AG10803 (cell line): ENCODE measurements at regions not wholly inside any gene's neighbourhood (a gene's known extent, or its start where the extent isn't known, plus 50 kb on each side); places are given as distances from the start of the nearest gene placed in this dataset.
"Not testable (repeated sequence)": the region's sequence is repeated elsewhere in the genome, so short reads cannot be mapped to it uniquely, and the experiment has no call there.

Source experiments
- DNase-seq: peaks from one replicate; pipeline ENCODE4 v3.0.0; 2010; ENCODE audit warnings: low read depth
- H3K4me3 ChIP-seq: 2 replicates; pipeline ENCODE4 v1.5.1; 2011; ENCODE audit warnings: mild to moderate bottlenecking, low read length, control low read depth
- TF ChIP-seq, protein P1 (sequence below): conservative IDR thresholded peaks from 2 replicates; pipeline ENCODE4 v1.5.1; 2011; ENCODE audit warnings: mild to moderate bottlenecking, low read length, control low read depth, inconsistent platforms

DNA sequence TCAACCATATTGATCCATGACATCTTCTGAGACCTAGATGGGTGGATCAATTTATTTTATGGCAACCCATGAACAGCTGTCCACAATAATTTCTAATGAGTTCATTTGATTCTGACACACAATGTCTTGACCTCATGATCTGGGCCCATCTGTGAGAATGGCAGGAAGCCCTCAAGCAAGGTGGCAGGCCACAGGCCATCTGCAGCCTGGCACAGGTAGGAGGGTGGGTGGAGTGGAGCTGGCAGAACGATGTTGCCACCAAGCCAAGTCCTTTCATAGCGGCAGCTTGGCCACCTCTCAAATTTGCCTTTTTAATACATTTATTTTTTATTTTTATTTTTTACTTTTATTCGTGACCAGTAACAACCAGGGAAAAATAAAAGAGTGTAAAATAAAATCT, 1181.6 kb upstream of the SORCS1 start:
- H3K4me3 ChIP-seq, result no peak overlapping the region
- DNase-seq, result no peak
- TF ChIP-seq, protein P1, sequence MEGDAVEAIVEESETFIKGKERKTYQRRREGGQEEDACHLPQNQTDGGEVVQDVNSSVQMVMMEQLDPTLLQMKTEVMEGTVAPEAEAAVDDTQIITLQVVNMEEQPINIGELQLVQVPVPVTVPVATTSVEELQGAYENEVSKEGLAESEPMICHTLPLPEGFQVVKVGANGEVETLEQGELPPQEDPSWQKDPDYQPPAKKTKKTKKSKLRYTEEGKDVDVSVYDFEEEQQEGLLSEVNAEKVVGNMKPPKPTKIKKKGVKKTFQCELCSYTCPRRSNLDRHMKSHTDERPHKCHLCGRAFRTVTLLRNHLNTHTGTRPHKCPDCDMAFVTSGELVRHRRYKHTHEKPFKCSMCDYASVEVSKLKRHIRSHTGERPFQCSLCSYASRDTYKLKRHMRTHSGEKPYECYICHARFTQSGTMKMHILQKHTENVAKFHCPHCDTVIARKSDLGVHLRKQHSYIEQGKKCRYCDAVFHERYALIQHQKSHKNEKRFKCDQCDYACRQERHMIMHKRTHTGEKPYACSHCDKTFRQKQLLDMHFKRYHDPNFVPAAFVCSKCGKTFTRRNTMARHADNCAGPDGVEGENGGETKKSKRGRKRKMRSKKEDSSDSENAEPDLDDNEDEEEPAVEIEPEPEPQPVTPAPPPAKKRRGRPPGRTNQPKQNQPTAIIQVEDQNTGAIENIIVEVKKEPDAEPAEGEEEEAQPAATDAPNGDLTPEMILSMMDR, result no peak

DNA sequence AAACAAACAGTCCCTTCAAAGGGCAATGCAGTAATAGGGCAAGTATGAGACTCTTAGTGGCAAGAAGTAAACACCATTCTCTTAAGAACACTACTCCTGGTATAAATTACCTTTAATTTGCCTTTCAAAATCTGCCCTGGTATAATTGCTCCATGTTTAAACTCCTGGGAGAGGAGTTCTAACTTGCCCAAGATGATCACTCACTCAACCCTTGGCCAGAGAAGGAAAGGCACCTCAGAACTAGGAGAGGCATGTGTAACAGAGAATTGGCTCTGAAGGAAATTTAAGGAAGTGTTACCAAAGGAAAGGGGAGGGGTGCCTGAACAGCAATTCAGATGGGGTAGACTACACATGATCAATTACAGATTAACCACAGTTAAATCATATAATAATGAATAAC, 1173.6 kb upstream of the SORCS1 start:
- TF ChIP-seq, protein P1, result no peak
- no peak for DNase-seq
- no peak overlapping the region for H3K4me3 ChIP-seq

DNA sequence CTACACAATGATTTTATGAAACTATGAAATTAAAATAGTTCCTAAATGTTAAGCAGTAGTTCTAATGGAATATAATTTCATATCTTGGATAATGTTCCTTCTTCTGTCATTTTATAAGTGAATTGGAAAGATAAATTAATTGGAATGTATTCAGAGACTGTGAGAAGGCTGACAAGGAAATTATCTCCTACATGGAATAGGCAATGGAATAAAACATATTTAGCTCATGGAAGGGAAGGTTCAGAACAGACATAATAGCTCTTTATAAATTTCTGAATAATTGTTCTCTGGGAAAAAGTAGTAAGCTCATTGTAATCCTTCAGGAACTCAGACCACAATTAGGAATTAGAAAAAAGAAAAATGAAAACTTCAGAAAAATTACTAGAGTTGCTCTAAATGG, 1172.3 kb upstream of the SORCS1 start:
- no peak for DNase-seq
- H3K4me3 ChIP-seq, result no peak overlapping the region
- TF ChIP-seq, protein P1, result no peak

DNA sequence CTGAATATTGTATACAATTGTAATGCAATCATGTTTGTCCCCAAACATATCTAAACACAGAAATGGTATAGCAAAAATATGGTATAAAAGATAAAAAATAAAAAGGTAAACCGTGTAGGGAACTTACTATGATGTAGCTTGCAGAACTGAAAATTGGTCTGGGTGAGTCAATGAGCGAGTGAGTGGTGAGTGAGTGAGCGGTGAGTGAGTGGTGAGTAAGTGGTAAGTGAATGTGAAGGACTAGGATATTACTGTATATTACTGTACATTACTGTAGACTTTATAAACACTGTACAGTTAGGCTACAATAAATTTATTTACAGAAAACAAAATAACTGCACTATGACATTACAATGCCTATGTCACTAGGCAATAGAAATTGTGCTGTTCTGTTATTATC, 1163.2 kb upstream of the SORCS1 start:
- TF ChIP-seq, protein P1, result no peak
- DNase-seq, result peak; percentile 15
- no peak overlapping the region for H3K4me3 ChIP-seq

DNA sequence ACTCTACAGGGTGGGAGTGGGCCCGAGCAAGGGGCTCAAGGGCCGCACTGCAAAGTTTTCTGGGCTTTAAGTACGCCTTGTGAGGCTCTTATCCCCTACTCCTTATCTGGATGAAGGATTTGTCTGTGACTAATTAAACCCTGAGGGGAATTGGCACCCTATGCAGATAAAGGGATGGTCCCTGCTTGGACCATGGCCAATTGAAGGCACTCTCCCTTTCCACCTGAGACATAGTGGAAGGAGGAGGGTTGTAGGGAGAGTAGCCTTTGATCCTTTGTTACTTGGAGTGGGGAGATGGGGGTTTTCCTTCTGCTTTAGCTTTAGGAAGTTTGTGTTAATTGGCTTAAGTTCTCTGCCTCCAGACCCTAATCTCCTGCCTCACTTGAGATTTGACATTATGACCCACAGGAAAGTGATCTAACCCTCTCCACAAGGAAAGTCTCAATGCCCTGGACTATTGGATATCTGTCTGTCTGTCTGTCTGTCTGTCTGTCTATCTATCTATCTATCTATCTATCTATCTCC, 1158.8 kb upstream of the SORCS1 start:
- TF ChIP-seq, protein P1, result no peak
- no peak for DNase-seq
- H3K4me3 ChIP-seq, result no peak overlapping the region

DNA sequence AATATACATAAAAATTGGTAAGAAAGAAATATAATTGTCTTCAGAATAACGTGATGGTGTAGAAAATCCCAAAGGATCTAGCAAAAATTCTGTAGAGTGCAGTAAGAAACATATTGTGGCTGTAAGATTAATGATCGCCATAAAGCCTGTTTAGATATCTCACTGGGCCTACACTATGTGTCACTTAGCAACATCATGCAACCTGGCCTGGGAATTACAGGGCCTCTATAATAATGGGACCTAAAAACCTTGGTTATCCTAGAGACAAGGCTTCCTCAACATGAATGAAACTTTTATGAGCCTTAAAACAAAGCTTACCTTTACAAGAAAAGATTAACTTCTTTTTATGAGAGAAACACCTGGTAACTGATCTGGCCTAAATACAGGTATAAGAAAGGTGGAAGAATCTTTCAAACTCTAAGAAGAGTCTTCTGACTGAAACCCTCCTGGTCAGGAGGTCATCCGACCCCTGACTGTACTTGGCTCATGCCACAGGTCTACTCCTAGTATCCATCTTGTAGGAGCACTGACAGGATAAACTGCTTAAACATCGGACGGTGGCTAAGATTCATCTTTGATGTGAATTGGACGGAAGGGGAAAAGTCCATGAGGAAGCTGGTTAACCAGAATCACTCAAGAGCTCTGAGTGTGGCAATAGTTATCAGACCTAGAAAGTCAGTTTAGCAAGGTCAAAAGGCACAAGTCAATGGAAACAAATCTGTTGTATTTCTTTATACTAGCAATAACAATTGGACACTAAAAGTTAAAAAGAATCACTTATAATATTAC, 1155.1 kb upstream of the SORCS1 start:
- TF ChIP-seq, protein P1, result no peak
- no peak for DNase-seq
- H3K4me3 ChIP-seq, result no peak overlapping the region

DNA sequence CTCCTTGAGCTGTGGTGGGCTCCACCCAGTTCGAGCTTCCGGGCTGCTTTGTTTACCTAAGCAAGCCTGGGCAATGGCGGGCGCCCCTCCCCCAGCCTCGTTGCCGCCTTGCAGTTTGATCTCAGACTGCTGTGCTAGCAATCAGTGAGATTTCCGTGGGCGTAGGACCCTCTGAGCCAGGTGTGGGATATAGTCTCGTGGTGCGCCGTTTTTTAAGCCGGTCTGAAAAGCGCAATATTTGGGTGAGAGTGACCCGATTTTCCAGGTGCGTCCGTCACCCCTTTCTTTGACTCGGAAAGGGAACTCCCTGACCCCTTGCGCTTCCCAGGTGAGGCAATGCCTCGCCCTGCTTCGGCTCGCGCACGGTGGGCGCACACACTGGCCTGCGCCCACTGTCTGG, 1151.1 kb upstream of the SORCS1 start:
- not testable (repeated sequence) for H3K4me3 ChIP-seq

More for the DNA sequence above, 1151.1 kb upstream of the SORCS1 start:
- not testable (repeated sequence) for DNase-seq
